Activated CD4-positive, CD25-positive, alpha-beta regulatory T cell treated with anti-CD3 and anti-CD28 coated beads, Interleukin-2, amount 50 U/mL, for 16 hours (primary cell): ENCODE measurements at regions not wholly inside any gene's neighbourhood (a gene's known extent, or its start where the extent isn't known, plus 50 kb on each side); places are given as distances from the start of the nearest gene placed in this dataset.

Source experiments
- DNase-seq: peaks from one replicate; pipeline ENCODE4 v3.0.0-alpha.2; 2020; ENCODE audit warnings: low read depth, low spot score

GRCh38 chr6:104428184-104428583 is 431.5 kb downstream of the HACE1 start:
- DNase-seq: no peak

GRCh38 chr6:104423691-104424090 is 436.0 kb downstream of the HACE1 start:
- DNase-seq: no peak

- DNase-seq: no peak
Measured at GRCh38 chr6:104421650-104422049, 438.1 kb downstream of the HACE1 start.

- no peak for DNase-seq
Measured at GRCh38 chr6:104418839-104419238, 440.9 kb downstream of the HACE1 start.

GRCh38 chr6:104418125-104418524 is 441.6 kb downstream of the HACE1 start:
- DNase-seq: no peak

- no peak for DNase-seq
Measured at GRCh38 chr6:104414723-104415122, 445.0 kb downstream of the HACE1 start.

- no peak for DNase-seq
Measured at GRCh38 chr6:104413767-104414166, 446.0 kb downstream of the HACE1 start.

GRCh38 chr6:104411302-104411701 is 448.4 kb downstream of the HACE1 start:
- DNase-seq: no peak

GRCh38 chr6:104409913-104410312 is 449.8 kb downstream of the HACE1 start:
- no peak for DNase-seq

- DNase-seq: no peak
Measured at GRCh38 chr6:104407957-104408356, 451.8 kb downstream of the HACE1 start.

GRCh38 chr6:104404377-104404776 is 455.3 kb downstream of the HACE1 start:
- DNase-seq: no peak

GRCh38 chr6:104402572-104402971 is 457.1 kb downstream of the HACE1 start:
- no peak for DNase-seq

- DNase-seq: no peak
Measured at GRCh38 chr6:104401926-104402325, 457.8 kb downstream of the HACE1 start.

- no peak for DNase-seq
Measured at GRCh38 chr6:104400844-104401243, 458.9 kb downstream of the HACE1 start.

- DNase-seq: no peak
Measured at GRCh38 chr6:104396077-104396476, 463.6 kb downstream of the HACE1 start.

GRCh38 chr6:104381907-104382306 is 477.8 kb downstream of the HACE1 start:
- DNase-seq: no peak

- DNase-seq: no peak
Measured at GRCh38 chr6:104365451-104366234, 494.1 kb downstream of the HACE1 start.

GRCh38 chr6:104357928-104358327 is 501.8 kb downstream of the HACE1 start:
- no peak for DNase-seq

- DNase-seq: no peak
Measured at GRCh38 chr6:104356197-104356596, 503.5 kb downstream of the HACE1 start.

GRCh38 chr6:104349191-104349590 is 510.5 kb downstream of the HACE1 start:
- no peak for DNase-seq

- no peak for DNase-seq
Measured at GRCh38 chr6:104344223-104344622, 515.5 kb downstream of the HACE1 start.

GRCh38 chr6:104332364-104332763 is 527.4 kb downstream of the HACE1 start:
- DNase-seq: no peak

GRCh38 chr6:104326173-104327001 is 533.3 kb downstream of the HACE1 start:
- no peak for DNase-seq
